ENCODE measurements at regions not wholly inside any gene's neighbourhood (a gene's known extent, or its start where the extent isn't known, plus 50 kb on each side); places are given as distances from the start of the nearest gene placed in this dataset.

- no peak for DNase-seq
These were observed 525.2 kb downstream of the PKHD1 start for GRCh38 chr6:51562198-51562597.
